H1 (cell line): ENCODE measurements at regions not wholly inside any gene's neighbourhood (a gene's known extent, or its start where the extent isn't known, plus 50 kb on each side); places are given as distances from the start of the nearest gene placed in this dataset.

Experiments
- CTCF ChIA-PET: fragments of 300-600 bp; sonication (Branson Sonifier 250); formaldehyde crosslinking; loops from one replicate; lab custom pipeline; 2021; ENCODE audit not compliant: partially characterized antibody; lab: Charles Lee
- POLR2A ChIA-PET: fragments of 300-600 bp; sonication (Branson Sonifier 250); formaldehyde crosslinking; loops from one replicate; lab custom pipeline; 2021; ENCODE audit warnings: inconsistent platforms; ENCODE audit not compliant: partially characterized antibody; lab: Charles Lee
- DNase-seq, 2 experiments: peaks; one replicate each; pipeline versions ENCODE4 v3.0.0 to v3.0.0-alpha.2; 2010 to 2022; ENCODE audit warnings: low spot score in 2 of 2, low read depth in 1 of 2, mixed read lengths in 1 of 2
- FAIRE-seq: peaks from 2 replicates; lab custom pipeline; 2011; peaks lifted over from hg19 to GRCh38; lab: Jason Lieb, UNC
- H2AFZ ChIP-seq: 2 replicates; pipeline ENCODE4 v1.8.1; 2012; ENCODE audit warnings: low read length, inconsistent platforms
- H2AK5ac ChIP-seq: 2 replicates; pipeline ENCODE4 v1.6.1; 2013; ENCODE audit warnings: low read depth, low read length
- H2BK120ac ChIP-seq: replicated peaks from 2 replicates; pipeline ENCODE3; 2013; ENCODE audit warnings: low read depth, low read length, inconsistent platforms
- H2BK12ac ChIP-seq: 2 replicates; pipeline ENCODE4 v1.6.1; 2013; ENCODE audit warnings: low read depth, low read length
- H2BK15ac ChIP-seq: 2 replicates; pipeline ENCODE4 v1.6.1; 2013; ENCODE audit warnings: low read length
- H2BK20ac ChIP-seq: 2 replicates; pipeline ENCODE4 v1.6.1; 2013; ENCODE audit warnings: low read length
- H2BK5ac ChIP-seq: 2 replicates; pipeline ENCODE4 v1.6.1; 2013; ENCODE audit warnings: low read depth, low read length
- H3K14ac ChIP-seq: 2 replicates; pipeline ENCODE4 v1.6.1; 2013; ENCODE audit warnings: inconsistent platforms; ENCODE audit not compliant: insufficient read length
- H3K18ac ChIP-seq: 2 replicates; pipeline ENCODE4 v1.6.1; 2013; ENCODE audit warnings: low read length; ENCODE audit errors: extremely low read depth
- H3K23ac ChIP-seq: 2 replicates; pipeline ENCODE4 v1.6.1; 2013; ENCODE audit warnings: inconsistent platforms; ENCODE audit not compliant: insufficient read length
- H3K23me2 ChIP-seq: 2 replicates; pipeline ENCODE4 v1.6.1; 2013; ENCODE audit warnings: low read depth, low read length
- H3K27ac ChIP-seq: 2 replicates; pipeline ENCODE4 v1.6.1; 2011; ENCODE audit warnings: low read depth, low read length, inconsistent platforms
- H3K27me3 ChIP-seq, 4 experiments: replicated peaks in 1 of 4; 1 replicate in 1 of 4; 2 replicates in 3 of 4; pipeline versions ENCODE4 v1.6.1 to v1.8.1; 2011 to 2013; ENCODE audit warnings: low read length in 3 of 4, mild to moderate bottlenecking in 3 of 4, inconsistent platforms in 2 of 4, mixed read lengths in 2 of 4, moderate library complexity in 1 of 4; ENCODE audit not compliant: control insufficient read depth in 3 of 4, insufficient read depth in 3 of 4; ENCODE audit errors: extremely low read depth in 1 of 4
- H3K36me3 ChIP-seq, 4 experiments: 2 replicates each; pipeline versions ENCODE4 v1.6.1 to v1.8.1; 2011 to 2013; ENCODE audit warnings: mild to moderate bottlenecking in 4 of 4, low read length in 3 of 4, moderate library complexity in 2 of 4, control low read depth in 1 of 4, inconsistent platforms in 1 of 4; ENCODE audit not compliant: insufficient read depth in 4 of 4, control insufficient read depth in 2 of 4
- H3K4ac ChIP-seq: replicated peaks from 2 replicates; pipeline ENCODE3; 2013; ENCODE audit warnings: low read length, low read depth, mixed read lengths, inconsistent platforms; ENCODE audit not compliant: insufficient read length
- H3K4me1 ChIP-seq, 4 experiments: replicated peaks in 1 of 4; 1 replicate in 1 of 4; 2 replicates in 3 of 4; pipeline versions ENCODE4 v1.6.1 to v1.8.1; 2011 to 2013; ENCODE audit warnings: low read length in 3 of 4, inconsistent platforms in 2 of 4, mixed read lengths in 1 of 4; ENCODE audit not compliant: insufficient read depth in 4 of 4, control insufficient read depth in 3 of 4
- H3K4me2 ChIP-seq, 2 experiments: 2 replicates each; pipeline versions ENCODE4 v1.6.1 to v1.8.1; 2011 to 2013; ENCODE audit warnings: low read depth in 2 of 2, low read length in 2 of 2, control low read depth in 1 of 2, inconsistent platforms in 1 of 2, mild to moderate bottlenecking in 1 of 2; ENCODE audit not compliant: insufficient read depth in 1 of 2
- H3K4me3 ChIP-seq, 4 experiments: fragments of 200-600, 300-600 bp in 1 of 4; sonication (generic), shearing (Covaris generic), sonication (Bioruptor Twin) in 1 of 4; 2 replicates each; pipeline versions ENCODE4 v1.5.1 to v1.8.1; 2011 to 2016; ENCODE audit warnings: low read length in 4 of 4, low read depth in 3 of 4, control low read depth in 2 of 4, inconsistent platforms in 2 of 4, mild to moderate bottlenecking in 2 of 4, mixed read lengths in 1 of 4, moderate library complexity in 1 of 4; ENCODE audit not compliant: insufficient read depth in 2 of 4; ENCODE audit errors: extremely low read depth in 1 of 4
- H3K56ac ChIP-seq: replicated peaks from 2 replicates; pipeline ENCODE3; 2013; ENCODE audit warnings: low read depth, mild to moderate bottlenecking, mixed read lengths, low read length, inconsistent platforms; ENCODE audit not compliant: insufficient read length
- H3K79me1 ChIP-seq: 2 replicates; pipeline ENCODE4 v1.6.1; 2013; ENCODE audit warnings: low read depth, low read length, control low read depth
- H3K79me2 ChIP-seq, 2 experiments: 2 replicates each; pipeline versions ENCODE4 v1.6.1 to v1.8.1; 2012 to 2013; ENCODE audit warnings: low read length in 2 of 2, mild to moderate bottlenecking in 2 of 2, inconsistent platforms in 1 of 2; ENCODE audit not compliant: insufficient read depth in 2 of 2, control insufficient read depth in 1 of 2
- H3K9ac ChIP-seq, 4 experiments: replicated peaks in 1 of 4; 1 replicate in 1 of 4; 2 replicates in 3 of 4; pipeline versions ENCODE4 v1.6.1 to v1.8.1; 2011 to 2013; ENCODE audit warnings: low read depth in 3 of 4, low read length in 3 of 4, control low read depth in 2 of 4, mild to moderate bottlenecking in 2 of 4, moderate library complexity in 2 of 4, inconsistent platforms in 1 of 4; ENCODE audit errors: extremely low read depth in 1 of 4
- H3K9me3 ChIP-seq, 2 experiments: 2 replicates each; pipeline versions ENCODE4 v1.6.1 to v1.8.1; 2012 to 2013; ENCODE audit warnings: mild to moderate bottlenecking in 2 of 2, moderate library complexity in 2 of 2, control low read depth in 1 of 2, inconsistent platforms in 1 of 2, low read depth in 1 of 2, low read length in 1 of 2, mixed read lengths in 1 of 2; ENCODE audit not compliant: insufficient read depth in 2 of 2
- H4K20me1 ChIP-seq, 2 experiments: replicated peaks in 1 of 2; 2 replicates each; pipeline versions ENCODE3 to v1.8.1; 2011 to 2013; ENCODE audit warnings: inconsistent platforms in 2 of 2, low read length in 2 of 2, mild to moderate bottlenecking in 1 of 2; ENCODE audit not compliant: insufficient read depth in 2 of 2, control insufficient read depth in 1 of 2
- H4K5ac ChIP-seq: 2 replicates; pipeline ENCODE4 v1.6.1; 2013; ENCODE audit warnings: low read length, low read depth, mixed read lengths, inconsistent platforms; ENCODE audit not compliant: insufficient read length
- H4K8ac ChIP-seq: 2 replicates; pipeline ENCODE4 v1.8.0; 2013; ENCODE audit warnings: mild to moderate bottlenecking, moderate library complexity, low read length, inconsistent platforms; ENCODE audit not compliant: insufficient read depth; ENCODE audit errors: extremely low read depth
- H4K91ac ChIP-seq: replicated peaks from 2 replicates; pipeline ENCODE3; 2013; ENCODE audit warnings: low read length, mixed read lengths, inconsistent platforms; ENCODE audit not compliant: insufficient read length
- ASH2L ChIP-seq: fragments of 200-600, 300-600 bp; sonication (generic); IDR thresholded peaks from one replicate; pipeline ENCODE4 v1.7.1; 2017; ENCODE audit warnings: low read length
- CBX8 ChIP-seq: fragments of 300-800, 300-1000 bp; sonication (generic); IDR thresholded peaks from 2 replicates; pipeline ENCODE4 v1.7.1; 2016; ENCODE audit warnings: low read depth, low read length, borderline replicate concordance
- CHD1 ChIP-seq: IDR thresholded peaks from 2 replicates; pipeline ENCODE4 v1.6.1; 2012; ENCODE audit warnings: low read depth, low read length, improper control_type of control experiment
- CREB1 ChIP-seq: IDR thresholded peaks from 2 replicates; pipeline ENCODE4 v1.6.1; 2012; ENCODE audit warnings: inconsistent platforms
- CTBP2 ChIP-seq: IDR thresholded peaks from 2 replicates; pipeline ENCODE4 v1.7.0; 2011; ENCODE audit warnings: borderline replicate concordance, mild to moderate bottlenecking, moderate library complexity, mixed read lengths, low read length; ENCODE audit not compliant: insufficient read depth, insufficient read length
- CTCF ChIP-seq, 3 experiments: IDR thresholded peaks; 1 replicate in 2 of 3; 2 replicates in 1 of 3; pipeline versions ENCODE4 v1.5.1 to v1.6.1; 2011; ENCODE audit warnings: low read length in 3 of 3, mild to moderate bottlenecking in 3 of 3, inconsistent platforms in 2 of 3, low read depth in 1 of 3, moderate library complexity in 1 of 3; ENCODE audit not compliant: insufficient read depth in 1 of 3; ENCODE audit errors: control extremely low read depth in 1 of 3
- EP300 ChIP-seq, 2 experiments: IDR thresholded peaks; 1 replicate in 1 of 2; 2 replicates in 1 of 2; pipeline ENCODE4 v1.6.1; 2011 to 2012; ENCODE audit warnings: low read depth in 2 of 2, low read length in 2 of 2, mild to moderate bottlenecking in 2 of 2, borderline replicate concordance in 1 of 2, inconsistent platforms in 1 of 2, moderate library complexity in 1 of 2
- EZH2 ChIP-seq: fragments of 200-600 bp; sonication (generic); IDR thresholded peaks from 2 replicates; pipeline ENCODE4 v1.7.1; 2012; ENCODE audit warnings: low read depth, mild to moderate bottlenecking, moderate library complexity, low read length, inconsistent platforms; ENCODE audit not compliant: severe bottlenecking
- FOSL1 ChIP-seq: IDR thresholded peaks from 2 replicates; pipeline ENCODE4 v1.6.1; 2011; ENCODE audit warnings: mild to moderate bottlenecking, low read depth, low read length, moderate library complexity; ENCODE audit not compliant: insufficient read depth
- GTF2F1 ChIP-seq: IDR thresholded peaks from 2 replicates; pipeline ENCODE4 v1.6.1; 2012; ENCODE audit warnings: low read depth, low read length, improper control_type of control experiment, borderline replicate concordance
- MAFK ChIP-seq: IDR thresholded peaks from 2 replicates; pipeline ENCODE4 v1.6.1; 2012; ENCODE audit warnings: low read depth, mild to moderate bottlenecking, improper control_type of control experiment, low read length
- SP2 ChIP-seq: IDR thresholded peaks from 2 replicates; pipeline ENCODE4 v1.6.1; 2012; ENCODE audit warnings: mild to moderate bottlenecking, low read length, inconsistent platforms
- SUZ12 ChIP-seq: fragments of 200-600 bp; sonication (generic); IDR thresholded peaks from 2 replicates; pipeline ENCODE4 v1.6.1; 2012; ENCODE audit warnings: mild to moderate bottlenecking, inconsistent platforms, low read length, moderate library complexity, mixed read lengths
- WGBS, 2 experiments: shearing (Covaris generic) in 1 of 2; methylation state at CpG; one replicate each; pipeline versions ENCODE4 v1.1.6 to v1.1.7; 2013 to 2015; ENCODE audit warnings: low lambda C conversion rate in 2 of 2, mixed read lengths in 2 of 2, inconsistent platforms in 1 of 2, low coverage in 1 of 2, missing lambda C conversion rate in 1 of 2; ENCODE audit not compliant: insufficient replicate concordance in 2 of 2, insufficient coverage in 1 of 2, insufficient read length in 1 of 2; ENCODE audit errors: extremely low coverage in 1 of 2, missing lambda C conversion rate in 1 of 2; 5-methylcytosine and 5-hydroxymethylcytosine counted together

- Histone ChIP-seq H2BK5ac (no peak overlapping the region), H4K8ac (no peak overlapping the region), H3K36me3 (no peaks in the 10 kb centered on the region; a peak in 1 of 8 replicates), H3K56ac (no peak overlapping the region), H3K23ac (no peak overlapping the region), H3K4me1 (no peaks in the 10 kb centered on the region), H3K18ac (no peak overlapping the region), H2BK20ac (no peak overlapping the region), H4K5ac (no peak overlapping the region), H3K4me3 (no peak overlapping the region), H2AFZ (no peak overlapping the region), H3K4me2 (no peak overlapping the region), H2BK120ac (no peak overlapping the region), H4K91ac (no peak overlapping the region), H4K20me1 (no peaks in the 10 kb centered on the region), H3K9me3 (no peaks in the 10 kb centered on the region), H3K4ac (no peak overlapping the region), H3K9ac (no peak overlapping the region), H3K14ac (no peak overlapping the region), H2AK5ac (no peak overlapping the region), H3K79me2 (no peaks in the 10 kb centered on the region), H3K79me1 (no peaks in the 10 kb centered on the region), H3K23me2 (no peaks in the 10 kb centered on the region), H2BK15ac (no peak overlapping the region), H3K27ac (no peak overlapping the region), H2BK12ac (no peak overlapping the region), H3K27me3 (no peaks in the 10 kb centered on the region)
- CTCF ChIA-PET = no interaction called here
- POLR2A ChIA-PET = no interaction called here
- no peak for FAIRE-seq
- WGBS, 2 experiments = 87% methylated on average over 4 of the region's 4 CpGs; no CpG with 5 or more reads in 1 of the 2 experiments
- DNase-seq = no peak
- TF ChIP-seq SUZ12 (no peak), FOSL1 (no peak), GTF2F1 (no peak), SP2 (no peak), CBX8 (no peak), EZH2 (no peak), EP300 (IDR thresholded peaks at IDR 0.05; ENCODE audit: borderline replicate concordance in 1 of 2, low read depth in 2 of 2, low read length in 2 of 2) (no peak), ASH2L (no peak), CREB1 (no peak), MAFK (no peak), CTCF (IDR thresholded peaks at IDR 0.05; ENCODE audit: control extremely low read depth in 1 of 3, insufficient read depth in 1 of 3, low read depth in 1 of 3, low read length in 3 of 3) (no peak), CTBP2 (no peak), CHD1 (no peak)
These were observed 140.2 kb downstream of the KLF5 start for GRCh38 chr13:73198991-73199411.
